T-helper 2 cell treated with Interferon-gamma antibody and Interleukin-4, amounts not matched to agents 5 μg/mL and 100 μg/mL, for 36 hours (primary cell): ENCODE measurements at regions not wholly inside any gene's neighbourhood (a gene's known extent, or its start where the extent isn't known, plus 50 kb on each side); places are given as distances from the start of the nearest gene placed in this dataset.

Source experiments
- DNase-seq: peaks from one replicate; pipeline ENCODE4 v3.0.0; 2021; ENCODE audit warnings: low spot score
- H3K27ac Mint-ChIP-seq: one replicate; pipeline ENCODE4 v1.8.0; 2021; ENCODE audit warnings: mild to moderate bottlenecking, mixed read lengths
- H3K27me3 Mint-ChIP-seq: one replicate; pipeline ENCODE4 v1.8.0; 2021; ENCODE audit warnings: low read depth, mixed read lengths
- H3K36me3 Mint-ChIP-seq: one replicate; pipeline ENCODE4 v1.8.0; 2021; ENCODE audit warnings: low read depth, mixed read lengths
- H3K4me1 Mint-ChIP-seq: one replicate; pipeline ENCODE4 v1.8.0; 2021; ENCODE audit warnings: low read depth, mixed read lengths
- H3K4me3 Mint-ChIP-seq: one replicate; pipeline ENCODE4 v1.8.0; 2022; ENCODE audit warnings: mild to moderate bottlenecking, moderate library complexity, mixed read lengths
- H3K9me3 Mint-ChIP-seq: one replicate; pipeline ENCODE4 v1.8.0; 2021; ENCODE audit warnings: mixed read lengths

DNA sequence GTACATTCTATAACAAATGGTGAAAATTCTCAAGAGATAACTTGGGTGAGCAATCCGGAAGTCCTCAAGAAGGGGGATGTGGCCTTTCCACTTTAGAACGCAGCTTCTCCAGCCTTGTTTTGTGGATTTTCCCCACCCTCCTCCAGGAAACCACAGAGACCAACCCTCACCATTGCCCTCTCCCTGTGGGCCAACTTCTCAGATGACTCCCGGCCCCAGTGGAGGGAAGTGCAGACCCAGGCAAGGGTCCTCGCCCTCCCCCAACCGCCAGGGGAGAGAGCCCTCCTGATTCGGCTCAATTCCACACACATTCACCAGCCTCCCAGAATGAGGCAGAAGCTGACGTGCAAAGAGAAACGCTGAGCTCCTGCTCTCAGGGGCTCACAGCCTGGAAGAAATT, 277.2 kb downstream of the EIPR1 start:
- Mint-ChIP-seq H3K9me3 (no peaks in the 10 kb centered on the region), H3K36me3 (no peaks in the 10 kb centered on the region), H3K4me3 (no peak overlapping the region), H3K27ac (no peak overlapping the region), H3K4me1 (no peaks in the 10 kb centered on the region), H3K27me3 (peaks cover 2% of the 10 kb centered on the region)
- no peak for DNase-seq

- no peak for DNase-seq
- H3K4me1 Mint-ChIP-seq = no peaks in the 10 kb centered on the region
- H3K27me3 Mint-ChIP-seq = peaks cover 2% of the 10 kb centered on the region
These were observed 277.8 kb downstream of the EIPR1 start for GRCh38 chr2:3099860-3100234.

GRCh38 chr2:3099145-3099859, 278.3 kb downstream of the EIPR1 start:
- Mint-ChIP-seq H3K4me3 (no peak overlapping the region), H3K27me3 (peaks cover 2% of the 10 kb centered on the region), H3K4me1 (no peaks in the 10 kb centered on the region), H3K27ac (no peak overlapping the region), H3K9me3 (no peaks in the 10 kb centered on the region), H3K36me3 (no peaks in the 10 kb centered on the region)
- no peak for DNase-seq

More at GRCh38 chr2:3099860-3100234, 277.8 kb downstream of the EIPR1 start:
- no peaks in the 10 kb centered on the region for H3K36me3 Mint-ChIP-seq
- H3K9me3 Mint-ChIP-seq = no peaks in the 10 kb centered on the region
- H3K4me3 Mint-ChIP-seq = no peak overlapping the region
- no peak overlapping the region for H3K27ac Mint-ChIP-seq

GRCh38 chr2:3098231-3098630, 279.4 kb downstream of the EIPR1 start:
- Mint-ChIP-seq H3K9me3 (no peaks in the 10 kb centered on the region), H3K36me3 (no peaks in the 10 kb centered on the region), H3K4me3 (no peak overlapping the region), H3K27me3 (peaks cover 2% of the 10 kb centered on the region), H3K4me1 (no peaks in the 10 kb centered on the region), H3K27ac (no peak overlapping the region)
- DNase-seq = no peak

- Mint-ChIP-seq H3K36me3 (no peaks in the 10 kb centered on the region), H3K27me3 (peaks cover 2% of the 10 kb centered on the region), H3K27ac (no peak overlapping the region), H3K4me1 (no peaks in the 10 kb centered on the region), H3K4me3 (no peak overlapping the region), H3K9me3 (no peaks in the 10 kb centered on the region)
- DNase-seq = no peak
These were observed 279.8 kb downstream of the EIPR1 start for GRCh38 chr2:3097804-3098203.

- Mint-ChIP-seq H3K36me3 (no peaks in the 10 kb centered on the region), H3K27ac (no peak overlapping the region), H3K27me3 (peaks cover 5% of the 10 kb centered on the region), H3K4me3 (no peak overlapping the region), H3K4me1 (no peaks in the 10 kb centered on the region), H3K9me3 (no peaks in the 10 kb centered on the region)
- DNase-seq = no peak
These were observed 282.3 kb downstream of the EIPR1 start for GRCh38 chr2:3094999-3095958.

GRCh38 chr2:3094318-3094717, 283.3 kb downstream of the EIPR1 start:
- Mint-ChIP-seq H3K4me3 (no peak overlapping the region), H3K27ac (no peak overlapping the region), H3K4me1 (no peaks in the 10 kb centered on the region), H3K27me3 (peaks cover 5% of the 10 kb centered on the region), H3K9me3 (peaks cover under 1% of the 10 kb centered on the region), H3K36me3 (no peaks in the 10 kb centered on the region)
- no peak for DNase-seq

GRCh38 chr2:3091696-3092095, 285.9 kb downstream of the EIPR1 start:
- DNase-seq = no peak
- H3K4me3 Mint-ChIP-seq = no peak overlapping the region
- peaks cover 6% of the 10 kb centered on the region for H3K9me3 Mint-ChIP-seq
- peaks cover 5% of the 10 kb centered on the region for H3K27me3 Mint-ChIP-seq
- H3K36me3 Mint-ChIP-seq = no peaks in the 10 kb centered on the region
- H3K4me1 Mint-ChIP-seq = no peaks in the 10 kb centered on the region
- H3K27ac Mint-ChIP-seq = no peak overlapping the region

GRCh38 chr2:3082705-3083104, 294.9 kb downstream of the EIPR1 start:
- Mint-ChIP-seq H3K4me3 (no peak overlapping the region), H3K36me3 (no peaks in the 10 kb centered on the region), H3K27ac (no peak overlapping the region), H3K9me3 (peaks cover 4% of the 10 kb centered on the region), H3K4me1 (no peaks in the 10 kb centered on the region), H3K27me3 (no peaks in the 10 kb centered on the region)
- DNase-seq = no peak

GRCh38 chr2:3079959-3080948, 297.4 kb downstream of the EIPR1 start:
- H3K27me3 Mint-ChIP-seq = no peaks in the 10 kb centered on the region
- H3K27ac Mint-ChIP-seq = no peak overlapping the region
- H3K4me1 Mint-ChIP-seq = no peaks in the 10 kb centered on the region
- H3K36me3 Mint-ChIP-seq = no peaks in the 10 kb centered on the region
- DNase-seq = no peak
- no peak overlapping the region for H3K4me3 Mint-ChIP-seq
- no peaks in the 10 kb centered on the region for H3K9me3 Mint-ChIP-seq

- no peak overlapping the region for H3K4me3 Mint-ChIP-seq
- H3K27me3 Mint-ChIP-seq = no peaks in the 10 kb centered on the region
- no peaks in the 10 kb centered on the region for H3K36me3 Mint-ChIP-seq
- no peaks in the 10 kb centered on the region for H3K4me1 Mint-ChIP-seq
- DNase-seq = no peak
- no peaks in the 10 kb centered on the region for H3K9me3 Mint-ChIP-seq
- no peak overlapping the region for H3K27ac Mint-ChIP-seq
These were observed 298.2 kb downstream of the EIPR1 start for GRCh38 chr2:3079466-3079865.

- Mint-ChIP-seq H3K27me3 (no peaks in the 10 kb centered on the region), H3K27ac (no peak overlapping the region), H3K36me3 (no peaks in the 10 kb centered on the region), H3K4me3 (no peak overlapping the region), H3K4me1 (no peaks in the 10 kb centered on the region), H3K9me3 (no peaks in the 10 kb centered on the region)
- DNase-seq = no peak
These were observed 298.9 kb downstream of the EIPR1 start for GRCh38 chr2:3078684-3079083.

GRCh38 chr2:3076848-3077642, 300.6 kb downstream of the EIPR1 start:
- Mint-ChIP-seq H3K4me3 (no peak overlapping the region), H3K4me1 (no peaks in the 10 kb centered on the region), H3K27ac (no peak overlapping the region), H3K27me3 (no peaks in the 10 kb centered on the region), H3K9me3 (no peaks in the 10 kb centered on the region), H3K36me3 (no peaks in the 10 kb centered on the region)
- no peak for DNase-seq
